ENCODE measurements at regions not wholly inside any gene's neighbourhood (a gene's known extent, or its start where the extent isn't known, plus 50 kb on each side); places are given as distances from the start of the nearest gene placed in this dataset.

- TF ChIP-seq CTCF (conservative IDR thresholded peaks at IDR 0.05) (no peak), ZFX (IDR thresholded peaks at IDR 0.05) (no peak)
Observed at GRCh38 chr10:2745666-2746065, 321.7 kb upstream of the PFKP start.

Measured in C4-2B (cell line).